Activated CD4-positive, alpha-beta memory T cell treated with anti-CD3 and anti-CD28 coated beads for 36 hours (primary cell): ENCODE measurements at regions not wholly inside any gene's neighbourhood (a gene's known extent, or its start where the extent isn't known, plus 50 kb on each side); places are given as distances from the start of the nearest gene placed in this dataset.

Experiments used
- CTCF ChIA-PET: fragments of 350-600 bp; sonication (Branson Sonifier 250); formaldehyde crosslinking; loops from one replicate; lab custom pipeline; 2021; ENCODE audit warnings: antibody characterized with exemption, inconsistent platforms; lab: Charles Lee
- POLR2A ChIA-PET: fragments of 350-600 bp; sonication (Branson Sonifier 250); formaldehyde crosslinking; loops from one replicate; lab custom pipeline; 2021; ENCODE audit warnings: antibody characterized with exemption; lab: Charles Lee
- DNase-seq: peaks from one replicate; pipeline ENCODE4 v3.0.0-alpha.2; 2020
- H3K27ac Mint-ChIP-seq: one replicate; pipeline ENCODE4 v1.8.0; 2021; ENCODE audit warnings: mixed read lengths
- H3K27me3 Mint-ChIP-seq: one replicate; pipeline ENCODE4 v1.8.0; 2021; ENCODE audit warnings: mixed read lengths
- H3K36me3 Mint-ChIP-seq: one replicate; pipeline ENCODE4 v1.8.0; 2021; ENCODE audit warnings: mixed read lengths
- H3K4me1 Mint-ChIP-seq: one replicate; pipeline ENCODE4 v1.8.0; 2021; ENCODE audit warnings: low read depth, mixed read lengths
- H3K4me3 Mint-ChIP-seq: one replicate; pipeline ENCODE4 v1.8.0; 2021; ENCODE audit warnings: mild to moderate bottlenecking, mixed read lengths
- H3K9me3 Mint-ChIP-seq: one replicate; pipeline ENCODE4 v1.8.0; 2021; ENCODE audit warnings: mixed read lengths
- intact Hi-C: fragments of 100-400 bp; cut with micrococcal nuclease; formaldehyde crosslinking; loops from one replicate; pipeline ENCODE4 v1.15.1; 2023

GRCh38 chr3:162492446-162493081 is 996.0 kb downstream of the OTOL1 start:
- ChIA-PET POLR2A (no interaction called here), CTCF (no interaction called here)

GRCh38 chr3:162498626-162499025 is 1002.0 kb downstream of the OTOL1 start:
- POLR2A ChIA-PET = no interaction called here
- Mint-ChIP-seq H3K4me3 (no peak overlapping the region), H3K27ac (no peak overlapping the region), H3K9me3 (peaks cover 15% of the 10 kb centered on the region), H3K4me1 (no peaks in the 10 kb centered on the region), H3K27me3 (no peaks in the 10 kb centered on the region), H3K36me3 (no peaks in the 10 kb centered on the region)
- intact Hi-C loops = no loop called here
- DNase-seq = no peak
- CTCF ChIA-PET = no interaction called here

More at GRCh38 chr3:162492446-162493081, 996.0 kb downstream of the OTOL1 start:
- intact Hi-C loops = no loop called here
- no peaks in the 10 kb centered on the region for H3K4me1 Mint-ChIP-seq
- H3K4me3 Mint-ChIP-seq = no peak overlapping the region
- H3K36me3 Mint-ChIP-seq = no peaks in the 10 kb centered on the region
- H3K27me3 Mint-ChIP-seq = no peaks in the 10 kb centered on the region
- no peak for DNase-seq
- no peak overlapping the region for H3K27ac Mint-ChIP-seq
- H3K9me3 Mint-ChIP-seq = peaks cover 23% of the 10 kb centered on the region

GRCh38 chr3:162507397-162507796 is 1010.8 kb downstream of the OTOL1 start:
- no peak for DNase-seq
- intact Hi-C loops = no loop called here
- Mint-ChIP-seq H3K36me3 (no peaks in the 10 kb centered on the region), H3K9me3 (peaks cover 11% of the 10 kb centered on the region), H3K27me3 (no peaks in the 10 kb centered on the region), H3K27ac (no peak overlapping the region), H3K4me3 (no peak overlapping the region), H3K4me1 (no peaks in the 10 kb centered on the region)
- ChIA-PET CTCF (no interaction called here), POLR2A (no interaction called here)

- H3K27me3 Mint-ChIP-seq = no peaks in the 10 kb centered on the region
- H3K4me1 Mint-ChIP-seq = no peaks in the 10 kb centered on the region
- H3K36me3 Mint-ChIP-seq = no peaks in the 10 kb centered on the region
- no peak overlapping the region for H3K27ac Mint-ChIP-seq
- intact Hi-C loops = no loop called here
- ChIA-PET CTCF (no interaction called here), POLR2A (no interaction called here)
- peaks cover 20% of the 10 kb centered on the region for H3K9me3 Mint-ChIP-seq
- no peak overlapping the region for H3K4me3 Mint-ChIP-seq
- DNase-seq = no peak
Measured at GRCh38 chr3:162512488-162512887, 1015.9 kb downstream of the OTOL1 start.

GRCh38 chr3:162517110-162517509 is 1020.5 kb downstream of the OTOL1 start:
- Mint-ChIP-seq H3K4me3 (no peak overlapping the region), H3K27me3 (no peaks in the 10 kb centered on the region), H3K4me1 (no peaks in the 10 kb centered on the region), H3K36me3 (no peaks in the 10 kb centered on the region), H3K27ac (no peak overlapping the region), H3K9me3 (peaks cover 20% of the 10 kb centered on the region)
- POLR2A ChIA-PET = no interaction called here
- DNase-seq = no peak
- intact Hi-C loops = no loop called here
- CTCF ChIA-PET = no interaction called here

- DNase-seq = no peak
- H3K27ac Mint-ChIP-seq = no peak overlapping the region
- H3K4me1 Mint-ChIP-seq = no peaks in the 10 kb centered on the region
- peaks cover 12% of the 10 kb centered on the region for H3K9me3 Mint-ChIP-seq
- no peaks in the 10 kb centered on the region for H3K27me3 Mint-ChIP-seq
- no peaks in the 10 kb centered on the region for H3K36me3 Mint-ChIP-seq
- intact Hi-C loops = no loop called here
- ChIA-PET POLR2A (no interaction called here), CTCF (no interaction called here)
- no peak overlapping the region for H3K4me3 Mint-ChIP-seq
Measured at GRCh38 chr3:162521669-162522068, 1025.1 kb downstream of the OTOL1 start.

- CTCF ChIA-PET = no interaction called here
- H3K9me3 Mint-ChIP-seq = peaks cover 11% of the 10 kb centered on the region
Measured at GRCh38 chr3:162525066-162525742, 1028.6 kb downstream of the OTOL1 start.

GRCh38 chr3:162525771-162526170 is 1029.2 kb downstream of the OTOL1 start:
- H3K4me3 Mint-ChIP-seq = no peak overlapping the region
- ChIA-PET POLR2A (no interaction called here), CTCF (no interaction called here)
- H3K4me1 Mint-ChIP-seq = no peaks in the 10 kb centered on the region
- no peak overlapping the region for H3K27ac Mint-ChIP-seq
- DNase-seq = no peak
- no peaks in the 10 kb centered on the region for H3K27me3 Mint-ChIP-seq
- intact Hi-C loops = no loop called here
- H3K9me3 Mint-ChIP-seq = peaks cover 14% of the 10 kb centered on the region
- no peaks in the 10 kb centered on the region for H3K36me3 Mint-ChIP-seq

More at GRCh38 chr3:162525066-162525742, 1028.6 kb downstream of the OTOL1 start:
- intact Hi-C loops = no loop called here
- Mint-ChIP-seq H3K36me3 (no peaks in the 10 kb centered on the region), H3K4me1 (no peaks in the 10 kb centered on the region), H3K27ac (no peak overlapping the region), H3K27me3 (no peaks in the 10 kb centered on the region), H3K4me3 (no peak overlapping the region)
- POLR2A ChIA-PET = no interaction called here
- DNase-seq = no peak

- no peak overlapping the region for H3K27ac Mint-ChIP-seq
- ChIA-PET POLR2A (no interaction called here), CTCF (no interaction called here)
- no peaks in the 10 kb centered on the region for H3K4me1 Mint-ChIP-seq
- no peaks in the 10 kb centered on the region for H3K36me3 Mint-ChIP-seq
- peaks cover 3% of the 10 kb centered on the region for H3K9me3 Mint-ChIP-seq
- no peak for DNase-seq
- no peak overlapping the region for H3K4me3 Mint-ChIP-seq
- intact Hi-C loops = no loop called here
- no peaks in the 10 kb centered on the region for H3K27me3 Mint-ChIP-seq
Measured at GRCh38 chr3:162534431-162534830, 1037.8 kb downstream of the OTOL1 start.

- Mint-ChIP-seq H3K4me1 (no peaks in the 10 kb centered on the region), H3K9me3 (peaks cover 4% of the 10 kb centered on the region), H3K27ac (no peak overlapping the region), H3K36me3 (no peaks in the 10 kb centered on the region), H3K4me3 (no peak overlapping the region), H3K27me3 (no peaks in the 10 kb centered on the region)
- ChIA-PET POLR2A (no interaction called here), CTCF (no interaction called here)
- no peak for DNase-seq
- intact Hi-C loops = no loop called here
Measured at GRCh38 chr3:162538491-162538890, 1041.9 kb downstream of the OTOL1 start.

GRCh38 chr3:162538906-162539305 is 1042.3 kb downstream of the OTOL1 start:
- H3K27me3 Mint-ChIP-seq = no peaks in the 10 kb centered on the region

GRCh38 chr3:162540421-162540820 is 1043.8 kb downstream of the OTOL1 start:
- no peaks in the 10 kb centered on the region for H3K36me3 Mint-ChIP-seq
- no peak overlapping the region for H3K4me3 Mint-ChIP-seq
- no peaks in the 10 kb centered on the region for H3K4me1 Mint-ChIP-seq
- H3K9me3 Mint-ChIP-seq = peaks cover 4% of the 10 kb centered on the region
- intact Hi-C loops = no loop called here
- CTCF ChIA-PET = no interaction called here
- no peak overlapping the region for H3K27ac Mint-ChIP-seq
- POLR2A ChIA-PET = no interaction called here
- DNase-seq = no peak
- no peaks in the 10 kb centered on the region for H3K27me3 Mint-ChIP-seq

More at GRCh38 chr3:162538906-162539305, 1042.3 kb downstream of the OTOL1 start:
- DNase-seq = no peak
- Mint-ChIP-seq H3K9me3 (peaks cover 4% of the 10 kb centered on the region), H3K4me1 (no peaks in the 10 kb centered on the region), H3K27ac (no peak overlapping the region), H3K36me3 (no peaks in the 10 kb centered on the region), H3K4me3 (no peak overlapping the region)
- intact Hi-C loops = no loop called here
- ChIA-PET CTCF (no interaction called here), POLR2A (no interaction called here)

- CTCF ChIA-PET = no interaction called here
- H3K36me3 Mint-ChIP-seq = no peaks in the 10 kb centered on the region
- H3K9me3 Mint-ChIP-seq = peaks cover 4% of the 10 kb centered on the region
- H3K27me3 Mint-ChIP-seq = no peaks in the 10 kb centered on the region
- DNase-seq = no peak
- POLR2A ChIA-PET = no interaction called here
- H3K4me1 Mint-ChIP-seq = no peaks in the 10 kb centered on the region
- intact Hi-C loops = no loop called here
- no peak overlapping the region for H3K4me3 Mint-ChIP-seq
- H3K27ac Mint-ChIP-seq = no peak overlapping the region
Measured at GRCh38 chr3:162541923-162542322, 1045.3 kb downstream of the OTOL1 start.
